Peyer's patch (tissue), 4 donors: ENCODE measurements at regions not wholly inside any gene's neighbourhood (a gene's known extent, or its start where the extent isn't known, plus 50 kb on each side); places are given as distances from the start of the nearest gene placed in this dataset.

ENCODE experiments used
- DNase-seq, 3 donors: peaks; one replicate each; pipeline ENCODE4 v3.0.0-alpha.2; 2017 to 2019
- H3K27ac ChIP-seq, 4 donors: fragments of 200-600 bp; sonication (generic); one replicate each; pipeline ENCODE4 v1.5.1; 2016 to 2019
- H3K27me3 ChIP-seq, 2 donors: fragments of 200-600 bp; sonication (generic); one replicate each; pipeline ENCODE4 v1.5.1; 2019
- H3K36me3 ChIP-seq, 3 donors: fragments of 200-600 bp; sonication (generic); one replicate each; pipeline ENCODE4 v1.5.1; 2016 to 2019
- H3K4me1 ChIP-seq, 4 donors: fragments of 200-600 bp; sonication (generic); one replicate each; pipeline ENCODE4 v1.5.1; 2016 to 2019
- H3K4me3 ChIP-seq, 4 donors: fragments of 200-600 bp; sonication (generic); 1 replicate in 3 of 4; 2 replicates in 1 of 4; pipeline ENCODE4 v1.5.1; 2016 to 2019; ENCODE audit warnings: mild to moderate bottlenecking in 1 of 4
- H3K9me3 ChIP-seq, 4 donors: fragments of 200-600 bp; sonication (generic); one replicate each; pipeline ENCODE4 v1.5.1; 2016 to 2019; ENCODE audit warnings: mild to moderate bottlenecking in 1 of 4
- CTCF ChIP-seq, 6 experiments: fragments of 450-650 bp in 4 of 6; fragments of 200-600 bp in 2 of 6; sonication (generic) in 1 of 6; IDR thresholded peaks; one replicate each; pipeline ENCODE4 v1.5.1; 2017 to 2019; ENCODE audit warnings: antibody characterized with exemption in 6 of 6, mild to moderate bottlenecking in 3 of 6, moderate library complexity in 1 of 6
- POLR2A ChIP-seq, 2 donors: fragments of 450-650 bp; IDR thresholded peaks; one replicate each; pipeline ENCODE4 v1.5.1; 2017; ENCODE audit warnings: antibody characterized with exemption in 2 of 2, mild to moderate bottlenecking in 2 of 2, moderate library complexity in 2 of 2

GRCh38 chr11:128058580-128059208, 528.7 kb downstream of the ETS1 start:
- Histone ChIP-seq H3K27me3 (no peaks in the 10 kb centered on the region), H3K36me3 (no peaks in the 10 kb centered on the region), H3K4me3 (no peak overlapping the region), H3K9me3 (no peaks in the 10 kb centered on the region), H3K27ac (no peak overlapping the region), H3K4me1 (no peaks in the 10 kb centered on the region)
- no peak for TF ChIP-seq POLR2A (IDR thresholded peaks at IDR 0.05)
- DNase-seq = no peak

GRCh38 chr11:128057786-128058395, 529.5 kb downstream of the ETS1 start:
- Histone ChIP-seq H3K36me3 (no peaks in the 10 kb centered on the region), H3K27me3 (no peaks in the 10 kb centered on the region), H3K9me3 (no peaks in the 10 kb centered on the region), H3K4me3 (no peak overlapping the region), H3K4me1 (no peaks in the 10 kb centered on the region), H3K27ac (no peak overlapping the region)
- no peak for DNase-seq
- TF ChIP-seq CTCF (IDR thresholded peaks at IDR 0.05) = no peak
- TF ChIP-seq POLR2A (IDR thresholded peaks at IDR 0.05) = no peak

- H3K36me3 ChIP-seq = no peaks in the 10 kb centered on the region
- H3K4me3 ChIP-seq = no peak overlapping the region
- no peak overlapping the region for H3K27ac ChIP-seq
- TF ChIP-seq POLR2A (IDR thresholded peaks at IDR 0.05) (no peak), CTCF (IDR thresholded peaks at IDR 0.05) (no peak)
- H3K9me3 ChIP-seq = no peaks in the 10 kb centered on the region
- no peaks in the 10 kb centered on the region for H3K27me3 ChIP-seq
- no peak for DNase-seq
- no peaks in the 10 kb centered on the region for H3K4me1 ChIP-seq
These were observed 531.7 kb downstream of the ETS1 start for GRCh38 chr11:128055576-128056217.

GRCh38 chr11:128053981-128054931, 533.1 kb downstream of the ETS1 start:
- Histone ChIP-seq H3K4me3 (no peak overlapping the region), H3K9me3 (no peaks in the 10 kb centered on the region), H3K27ac (no peak overlapping the region), H3K36me3 (no peaks in the 10 kb centered on the region), H3K27me3 (no peaks in the 10 kb centered on the region), H3K4me1 (no peaks in the 10 kb centered on the region)
- TF ChIP-seq POLR2A (IDR thresholded peaks at IDR 0.05) (no peak), CTCF (IDR thresholded peaks at IDR 0.05) (no peak)
- DNase-seq = no peak

GRCh38 chr11:128052912-128053641, 534.3 kb downstream of the ETS1 start:
- Histone ChIP-seq H3K4me3 (no peak overlapping the region), H3K27ac (no peak overlapping the region), H3K9me3 (no peaks in the 10 kb centered on the region), H3K27me3 (no peaks in the 10 kb centered on the region), H3K36me3 (no peaks in the 10 kb centered on the region), H3K4me1 (no peaks in the 10 kb centered on the region)
- TF ChIP-seq CTCF (IDR thresholded peaks at IDR 0.05) (no peak), POLR2A (IDR thresholded peaks at IDR 0.05) (no peak)
- no peak for DNase-seq
